ENCODE measurements at regions not wholly inside any gene's neighbourhood (a gene's known extent, or its start where the extent isn't known, plus 50 kb on each side); places are given as distances from the start of the nearest gene placed in this dataset.
A peak's percentile ranks its signal among the peaks of the same experiment; 100 is the strongest.

GRCh38 chr10:91137822-91138221 is 82.6 kb upstream of the PCGF5 start:
- ATAC-seq (peak; percentile 40), DNase-seq (peak; percentile 52 to 78 (median 58))
- no peak overlapping the region for H3K27ac ChIP-seq
- H3K36me3 ChIP-seq (replicated peaks in 1 of 2; ENCODE audit: insufficient read depth in 1 of 2, low read depth in 2 of 2) = no peaks in the 10 kb centered on the region
- no peak for TF ChIP-seq CTCF (IDR thresholded peaks at IDR 0.05)
- TF ChIP-seq POLR2A (IDR thresholded peaks at IDR 0.05) = no peak
- WGBS, 2 donors = 13 to 16% methylated on average over 1 of the region's 1 CpG
- H3K9me3 ChIP-seq = no peaks in the 10 kb centered on the region
- H3K4me1 ChIP-seq = no peaks in the 10 kb centered on the region
- H3K27me3 ChIP-seq = no peaks in the 10 kb centered on the region
- H3K4me3 ChIP-seq = no peak overlapping the region
- intact Hi-C loops (cut with DNase I) = no loop called here

- intact Hi-C loops (cut with DNase I) = no loop called here
- TF ChIP-seq POLR2A (IDR thresholded peaks at IDR 0.05) = no peak
- no peak for TF ChIP-seq CTCF (IDR thresholded peaks at IDR 0.05)
- H3K9me3 ChIP-seq = no peaks in the 10 kb centered on the region
- H3K36me3 ChIP-seq (replicated peaks in 1 of 2; ENCODE audit: insufficient read depth in 1 of 2, low read depth in 2 of 2) = no peaks in the 10 kb centered on the region
- no peak overlapping the region for H3K27ac ChIP-seq
- DNase-seq (no peak), ATAC-seq (no peak)
- H3K4me3 ChIP-seq = no peak overlapping the region
- H3K27me3 ChIP-seq = no peaks in the 10 kb centered on the region
- WGBS, 2 donors = 57 to 60% methylated on average over 6 of the region's 6 CpGs
- no peaks in the 10 kb centered on the region for H3K4me1 ChIP-seq
These were observed 79.4 kb upstream of the PCGF5 start for GRCh38 chr10:91140995-91141549.

GRCh38 chr10:91144961-91145360 is 75.5 kb upstream of the PCGF5 start:
- Histone ChIP-seq H3K9me3 (no peaks in the 10 kb centered on the region), H3K27ac (no peak overlapping the region), H3K27me3 (no peaks in the 10 kb centered on the region), H3K4me1 (no peaks in the 10 kb centered on the region), H3K36me3 (replicated peaks in 1 of 2; ENCODE audit: insufficient read depth in 1 of 2, low read depth in 2 of 2) (no peaks in the 10 kb centered on the region), H3K4me3 (no peak overlapping the region)
- ATAC-seq = no peak
- 28 to 33% methylated on average over 1 of the region's 1 CpG for WGBS, 2 donors
- intact Hi-C loops (cut with DNase I) = no loop called here
- TF ChIP-seq POLR2A (IDR thresholded peaks at IDR 0.05) = no peak
- TF ChIP-seq CTCF (IDR thresholded peaks at IDR 0.05) = no peak
- DNase-seq = no peak

- intact Hi-C loops (cut with DNase I) = no loop called here
- no peak for ATAC-seq
- Histone ChIP-seq H3K27ac (no peak overlapping the region), H3K4me3 (no peak overlapping the region), H3K27me3 (no peaks in the 10 kb centered on the region), H3K9me3 (no peaks in the 10 kb centered on the region), H3K4me1 (no peaks in the 10 kb centered on the region), H3K36me3 (replicated peaks in 1 of 2; ENCODE audit: insufficient read depth in 1 of 2, low read depth in 2 of 2) (no peaks in the 10 kb centered on the region)
- no peak for TF ChIP-seq CTCF (IDR thresholded peaks at IDR 0.05)
- no peak for TF ChIP-seq POLR2A (IDR thresholded peaks at IDR 0.05)
- WGBS, 2 donors = 64 to 86% methylated on average over 1 of the region's 1 CpG
- no peak for DNase-seq
These were observed 74.3 kb upstream of the PCGF5 start for GRCh38 chr10:91146146-91146545.

- no peak overlapping the region for H3K27ac ChIP-seq
- DNase-seq = no peak
- H3K4me1 ChIP-seq = no peaks in the 10 kb centered on the region
- 91 to 92% methylated on average over 3 of the region's 3 CpGs for WGBS, 2 donors
- H3K36me3 ChIP-seq (replicated peaks in 1 of 2; ENCODE audit: insufficient read depth in 1 of 2, low read depth in 2 of 2) = no peaks in the 10 kb centered on the region
- no peak overlapping the region for H3K4me3 ChIP-seq
- ATAC-seq = no peak
- no peak for TF ChIP-seq POLR2A (IDR thresholded peaks at IDR 0.05)
- TF ChIP-seq CTCF (IDR thresholded peaks at IDR 0.05) = no peak
- no peaks in the 10 kb centered on the region for H3K9me3 ChIP-seq
- intact Hi-C loops (cut with DNase I) = no loop called here
- H3K27me3 ChIP-seq = no peaks in the 10 kb centered on the region
These were observed 70.9 kb upstream of the PCGF5 start for GRCh38 chr10:91149550-91149949.

All from body of pancreas (tissue), 4 donors.